ENCODE measurements at regions not wholly inside any gene's neighbourhood (a gene's known extent, or its start where the extent isn't known, plus 50 kb on each side); places are given as distances from the start of the nearest gene placed in this dataset.
"Not testable (repeated sequence)": the region's sequence is repeated elsewhere in the genome, so short reads cannot be mapped to it uniquely, and the experiment has no call there.

GRCh38 chr14:106419376-106419965, 893.1 kb downstream of the TMEM121 start:
- TF ChIP-seq CTCF (IDR thresholded peaks at IDR 0.05; ENCODE audit: low read depth, low read length) = no peak
- no peak for DNase-seq (ENCODE audit: extremely low read depth, low read depth)

DNA sequence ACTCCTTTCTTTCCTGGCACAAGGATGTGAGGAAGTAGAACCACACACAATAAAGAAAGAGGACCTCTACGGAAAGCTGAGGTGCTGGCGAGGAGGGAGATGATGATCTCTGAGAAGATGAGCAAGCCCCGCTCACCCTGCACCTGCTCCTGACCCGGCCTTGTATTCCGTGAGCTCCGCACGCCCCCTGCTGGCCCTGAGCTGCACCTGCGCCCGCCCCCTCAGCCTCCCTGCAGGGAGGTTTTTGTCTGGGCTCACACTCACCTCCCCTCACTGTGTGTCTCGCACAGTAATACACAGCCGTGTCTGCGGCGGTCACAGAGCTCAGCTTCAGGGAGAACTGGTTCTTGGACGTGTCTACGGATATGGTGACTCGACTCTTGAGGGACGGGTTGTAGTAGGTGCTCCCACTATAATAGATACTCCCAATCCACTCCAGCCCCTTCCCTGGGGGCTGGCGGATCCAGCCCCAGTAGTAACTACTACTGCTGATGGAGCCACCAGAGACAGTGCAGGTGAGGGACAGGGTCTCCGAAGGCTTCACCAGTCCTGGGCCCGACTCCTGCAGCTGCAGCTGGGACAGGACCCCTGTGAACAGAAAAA, 895.1 kb downstream of the TMEM121 start:
- DNase-seq (ENCODE audit: extremely low read depth, low read depth) = not testable (repeated sequence)

DNA sequence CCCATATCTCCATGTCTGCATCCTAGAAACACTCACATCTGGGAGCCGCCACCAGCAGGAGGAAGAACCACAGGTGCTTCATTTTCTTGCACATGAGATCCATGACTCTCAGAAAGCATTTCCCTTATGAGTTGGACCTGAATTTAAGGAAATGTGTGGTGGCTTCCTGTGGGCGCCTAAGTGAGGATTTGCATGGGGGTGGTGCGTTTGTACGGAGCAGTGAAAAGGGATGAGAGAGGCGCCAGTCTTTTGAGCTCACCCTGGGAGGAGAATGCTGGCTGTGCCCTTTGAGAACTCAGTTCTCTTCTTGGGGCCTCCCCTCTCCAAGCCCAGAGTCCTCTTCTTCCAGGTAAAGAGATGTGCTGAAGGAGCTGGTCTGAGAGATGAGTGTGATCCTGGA, 895.7 kb downstream of the TMEM121 start:
- DNase-seq (ENCODE audit: extremely low read depth, low read depth) = no peak
- TF ChIP-seq CTCF (IDR thresholded peaks at IDR 0.05; ENCODE audit: low read depth, low read length) = no peak

DNA sequence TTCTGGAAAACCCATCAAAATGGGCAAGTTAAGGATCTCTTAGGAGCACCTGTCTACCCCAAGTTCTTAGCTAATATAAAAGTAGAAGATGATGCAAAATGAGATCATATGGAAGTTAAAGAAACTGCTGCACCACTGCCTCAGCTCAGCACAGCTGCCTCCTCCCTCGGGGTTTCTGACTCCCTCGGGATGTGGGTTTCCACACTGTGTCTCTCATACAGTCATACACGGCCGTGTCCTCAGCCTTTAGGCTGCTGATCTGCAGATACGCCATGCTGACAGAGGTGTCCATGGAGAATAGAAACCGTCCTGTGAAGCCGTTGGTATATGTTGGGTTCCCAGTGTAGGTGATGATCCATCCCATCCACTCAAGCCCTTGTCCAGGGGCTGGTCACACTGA, 898.8 kb downstream of the TMEM121 start:
- DNase-seq (ENCODE audit: extremely low read depth, low read depth) = not testable (repeated sequence)

- TF ChIP-seq CTCF (IDR thresholded peaks at IDR 0.05; ENCODE audit: low read depth, low read length) = no peak; the same call in 1 of the 2 replicates
- no peak for DNase-seq (ENCODE audit: extremely low read depth, low read depth)
Observed at GRCh38 chr14:106436310-106436905, 910.0 kb downstream of the TMEM121 start.

GRCh38 chr14:106442857-106443256, 916.5 kb downstream of the TMEM121 start:
- no peak for TF ChIP-seq CTCF (IDR thresholded peaks at IDR 0.05; ENCODE audit: low read depth, low read length)
- no peak for DNase-seq (ENCODE audit: extremely low read depth, low read depth)

DNA sequence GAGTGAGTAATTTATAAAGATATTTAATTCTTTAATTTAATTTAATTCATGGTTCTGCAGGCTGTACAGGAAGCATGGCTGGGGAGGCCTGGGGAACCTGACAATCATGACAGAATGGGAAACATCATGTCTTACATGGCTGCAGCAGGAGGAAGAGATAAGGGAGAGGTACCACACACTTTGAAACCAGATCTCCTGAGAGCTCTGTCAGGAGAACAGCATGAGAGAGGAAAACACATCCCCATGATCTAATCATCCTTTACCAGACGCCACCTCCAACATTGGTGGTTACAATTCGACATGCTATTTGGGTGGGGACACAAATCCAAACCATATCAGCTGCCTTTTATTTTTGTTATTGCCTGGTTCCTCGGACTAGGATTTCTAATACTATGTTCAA, 928.6 kb downstream of the TMEM121 start:
- DNase-seq (ENCODE audit: extremely low read depth, low read depth) = no peak
- no peak for TF ChIP-seq CTCF (IDR thresholded peaks at IDR 0.05; ENCODE audit: low read depth, low read length)

DNA sequence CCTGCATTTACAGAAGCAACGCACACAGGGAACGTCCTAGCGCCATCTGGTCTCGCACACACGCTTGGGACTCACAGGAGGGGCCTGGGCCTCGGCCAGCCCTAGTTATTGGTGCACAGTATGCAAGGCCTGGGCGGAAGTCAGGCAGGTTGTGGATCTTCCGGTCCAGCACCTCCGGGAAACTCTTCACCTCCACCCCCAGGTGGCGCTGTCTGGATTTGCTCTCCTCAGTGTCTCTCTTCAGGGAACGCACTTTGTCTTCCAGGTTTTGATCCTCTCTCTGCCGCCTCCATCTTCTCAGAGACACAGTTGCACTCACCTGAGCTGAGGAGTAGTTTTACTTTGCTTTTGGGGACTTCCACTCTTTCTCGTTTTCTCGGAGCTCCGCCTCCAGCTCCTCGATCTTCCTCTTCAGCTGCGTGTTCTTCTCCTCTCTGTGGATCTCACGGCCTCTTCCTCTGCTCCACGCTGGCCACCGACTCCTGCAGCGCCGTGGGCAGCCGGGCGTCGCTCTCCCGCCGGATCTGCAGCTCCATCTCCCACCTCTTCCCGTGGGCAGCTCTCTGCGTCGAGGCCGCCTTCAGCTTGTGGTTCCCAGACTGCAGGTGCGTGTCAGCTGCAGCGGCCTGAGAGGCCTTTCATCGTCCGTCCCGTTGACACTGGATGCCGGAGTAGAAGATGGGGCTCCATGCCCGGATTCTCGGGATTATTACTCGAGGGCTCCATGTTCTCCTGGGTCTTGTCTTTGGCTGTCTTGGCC, 933.8 kb downstream of the TMEM121 start:
- TF ChIP-seq CTCF (IDR thresholded peaks at IDR 0.05; ENCODE audit: low read depth, low read length) = no peak
- DNase-seq (ENCODE audit: extremely low read depth, low read depth) = no peak
